NB4 (cell line): ENCODE measurements at regions not wholly inside any gene's neighbourhood (a gene's known extent, or its start where the extent isn't known, plus 50 kb on each side); places are given as distances from the start of the nearest gene placed in this dataset.

Experiments used
- POLR2A ChIP-seq: IDR thresholded peaks from 2 replicates; pipeline ENCODE4 v1.6.1; 2011; ENCODE audit warnings: mild to moderate bottlenecking; ENCODE audit not compliant: insufficient read length; ENCODE audit errors: extremely low read depth
- TF ChIP-seq, protein P1 (sequence below): IDR thresholded peaks from one replicate; pipeline ENCODE4 v1.5.1; 2012; ENCODE audit warnings: low read depth, low read length

DNA sequence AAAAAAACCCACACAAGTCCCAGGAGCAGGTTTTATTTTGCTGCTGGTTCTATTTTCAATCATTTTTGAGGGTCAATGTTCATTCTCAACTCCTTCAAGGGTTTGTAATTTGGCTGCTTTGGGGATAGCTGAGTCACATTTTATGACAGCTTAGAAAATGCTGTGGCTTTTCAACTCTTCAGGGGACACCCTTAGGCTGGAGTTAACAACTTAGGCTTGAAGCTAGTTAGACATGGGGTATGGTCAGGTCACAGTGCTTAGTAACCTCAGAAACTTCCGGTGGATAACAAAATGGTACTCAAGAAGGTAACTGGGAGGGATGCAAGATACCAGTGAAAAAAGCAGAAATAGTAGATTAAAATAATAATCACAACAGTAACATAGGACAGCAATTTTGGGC, 308.8 kb downstream of the HHIPL2 start:
- TF ChIP-seq, protein P1, sequence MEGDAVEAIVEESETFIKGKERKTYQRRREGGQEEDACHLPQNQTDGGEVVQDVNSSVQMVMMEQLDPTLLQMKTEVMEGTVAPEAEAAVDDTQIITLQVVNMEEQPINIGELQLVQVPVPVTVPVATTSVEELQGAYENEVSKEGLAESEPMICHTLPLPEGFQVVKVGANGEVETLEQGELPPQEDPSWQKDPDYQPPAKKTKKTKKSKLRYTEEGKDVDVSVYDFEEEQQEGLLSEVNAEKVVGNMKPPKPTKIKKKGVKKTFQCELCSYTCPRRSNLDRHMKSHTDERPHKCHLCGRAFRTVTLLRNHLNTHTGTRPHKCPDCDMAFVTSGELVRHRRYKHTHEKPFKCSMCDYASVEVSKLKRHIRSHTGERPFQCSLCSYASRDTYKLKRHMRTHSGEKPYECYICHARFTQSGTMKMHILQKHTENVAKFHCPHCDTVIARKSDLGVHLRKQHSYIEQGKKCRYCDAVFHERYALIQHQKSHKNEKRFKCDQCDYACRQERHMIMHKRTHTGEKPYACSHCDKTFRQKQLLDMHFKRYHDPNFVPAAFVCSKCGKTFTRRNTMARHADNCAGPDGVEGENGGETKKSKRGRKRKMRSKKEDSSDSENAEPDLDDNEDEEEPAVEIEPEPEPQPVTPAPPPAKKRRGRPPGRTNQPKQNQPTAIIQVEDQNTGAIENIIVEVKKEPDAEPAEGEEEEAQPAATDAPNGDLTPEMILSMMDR, result no peak
- TF ChIP-seq POLR2A, result no peak
